NK-92 treated with Interleukin-12 subunit alpha and Interleukin-12 subunit beta, amount 100 ng/mL, for 24 hours (cell line): ENCODE measurements at regions not wholly inside any gene's neighbourhood (a gene's known extent, or its start where the extent isn't known, plus 50 kb on each side); places are given as distances from the start of the nearest gene placed in this dataset.

ENCODE experiments used
- DNase-seq: peaks from one replicate; lab custom pipeline; 2025; lab: John Stamatoyannopoulos, UW

- no peak for DNase-seq
Observed at GRCh38 chr11:128195057-128195751, 392.2 kb downstream of the ETS1 start.

- DNase-seq = no peak
Observed at GRCh38 chr11:128194216-128194615, 393.1 kb downstream of the ETS1 start.

- no peak for DNase-seq
Observed at GRCh38 chr11:128193615-128194014, 393.7 kb downstream of the ETS1 start.

- DNase-seq = no peak
Observed at GRCh38 chr11:128190312-128190711, 397.0 kb downstream of the ETS1 start.

GRCh38 chr11:128189823-128190222 lies 397.5 kb downstream of the ETS1 start:
- DNase-seq = no peak

GRCh38 chr11:128188346-128189004 lies 398.9 kb downstream of the ETS1 start:
- DNase-seq = no peak

- no peak for DNase-seq
Observed at GRCh38 chr11:128187835-128188234, 399.5 kb downstream of the ETS1 start.

GRCh38 chr11:128187377-128187776 lies 400.0 kb downstream of the ETS1 start:
- no peak for DNase-seq

- DNase-seq = no peak
Observed at GRCh38 chr11:128184981-128185380, 402.4 kb downstream of the ETS1 start.

GRCh38 chr11:128182844-128183243 lies 404.5 kb downstream of the ETS1 start:
- DNase-seq = no peak

GRCh38 chr11:128181984-128182383 lies 405.4 kb downstream of the ETS1 start:
- no peak for DNase-seq

GRCh38 chr11:128181088-128181480 lies 406.3 kb downstream of the ETS1 start:
- no peak for DNase-seq

GRCh38 chr11:128180441-128181087 lies 406.8 kb downstream of the ETS1 start:
- DNase-seq = no peak

GRCh38 chr11:128179512-128179911 lies 407.8 kb downstream of the ETS1 start:
- no peak for DNase-seq

- no peak for DNase-seq
Observed at GRCh38 chr11:128179039-128179438, 408.3 kb downstream of the ETS1 start.

- DNase-seq = no peak
Observed at GRCh38 chr11:128174465-128175291, 412.7 kb downstream of the ETS1 start.

- DNase-seq = peak; percentile 38
Observed at GRCh38 chr11:128172046-128172878, 415.1 kb downstream of the ETS1 start.

- DNase-seq = no peak
Observed at GRCh38 chr11:128171506-128171905, 415.9 kb downstream of the ETS1 start.

GRCh38 chr11:128165572-128165971 lies 421.8 kb downstream of the ETS1 start:
- DNase-seq = no peak

- no peak for DNase-seq
Observed at GRCh38 chr11:128164080-128164741, 423.1 kb downstream of the ETS1 start.

- DNase-seq = no peak
Observed at GRCh38 chr11:128161994-128162393, 425.4 kb downstream of the ETS1 start.
